HuH-7 (cell line): ENCODE measurements at regions not wholly inside any gene's neighbourhood (a gene's known extent, or its start where the extent isn't known, plus 50 kb on each side); places are given as distances from the start of the nearest gene placed in this dataset.
"Not testable (repeated sequence)": the region's sequence is repeated elsewhere in the genome, so short reads cannot be mapped to it uniquely, and the experiment has no call there.

Experiments
- DNase-seq: peaks from one replicate; pipeline ENCODE4 v3.0.0; 2011; ENCODE audit warnings: low spot score

DNA sequence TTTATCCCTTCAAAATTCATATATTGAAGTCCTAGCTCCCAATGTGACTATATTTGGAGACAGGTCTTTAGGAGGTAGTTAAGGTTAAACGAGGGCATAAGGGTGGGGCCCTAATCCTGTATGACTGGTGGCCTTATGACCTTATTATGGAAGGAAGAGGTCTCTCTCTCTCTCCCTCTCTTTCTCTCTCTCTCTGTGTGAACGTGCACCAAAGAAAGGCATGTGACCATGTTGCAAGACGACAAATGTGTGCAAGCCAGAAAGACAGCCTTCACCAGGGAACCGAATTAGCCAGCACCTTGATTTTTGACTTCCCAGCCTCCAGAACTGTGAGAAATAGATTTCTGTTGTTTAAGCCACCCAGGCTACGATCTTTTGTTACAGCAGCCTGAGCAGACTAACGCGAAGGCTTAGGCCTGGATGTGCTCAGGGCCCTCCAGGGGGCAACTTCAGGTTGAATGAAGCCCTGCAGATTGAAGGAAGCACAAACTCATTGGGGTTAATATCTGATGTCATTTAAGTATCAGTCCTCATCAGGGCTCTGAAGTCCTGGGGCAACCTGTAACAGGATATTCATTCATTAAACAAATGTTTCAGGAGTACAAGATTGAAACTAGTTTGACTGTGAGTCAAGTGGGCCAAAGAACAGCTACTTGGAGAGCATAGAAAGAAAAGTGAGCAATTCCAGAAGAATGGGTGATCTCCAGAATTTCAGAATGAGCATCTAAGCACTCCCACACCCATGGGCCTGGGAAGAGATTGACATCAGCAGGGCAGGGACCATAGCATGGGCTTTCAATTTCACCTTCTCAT lies 157.4 kb upstream of the TNFAIP3 start:
- no peak for DNase-seq

GRCh38 chr6:137711972-137712371 lies 155.1 kb upstream of the TNFAIP3 start:
- DNase-seq: no peak

GRCh38 chr6:137712587-137712986 lies 154.5 kb upstream of the TNFAIP3 start:
- DNase-seq: no peak

DNA sequence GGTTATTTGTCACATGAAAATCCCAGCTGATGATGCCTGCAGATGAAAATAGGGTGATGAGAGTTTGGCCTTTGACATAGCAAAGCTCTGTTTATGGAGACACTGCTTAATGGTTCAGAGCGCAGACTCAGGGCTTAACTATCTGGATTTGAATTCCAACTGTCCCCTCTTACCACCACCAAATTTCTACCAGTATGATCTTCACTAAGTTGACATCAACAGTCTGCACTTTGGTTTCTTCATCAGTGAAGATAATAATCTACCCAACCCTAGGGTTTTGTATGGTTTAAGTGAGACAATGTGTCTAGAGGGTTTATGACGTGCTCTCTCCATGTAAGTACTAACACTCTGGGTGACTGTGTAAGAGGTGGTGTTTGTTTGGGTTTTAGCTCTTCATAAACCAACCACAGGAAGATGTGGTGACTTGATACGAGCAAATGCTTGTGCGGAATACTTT lies 151.4 kb upstream of the TNFAIP3 start:
- DNase-seq: no peak

DNA sequence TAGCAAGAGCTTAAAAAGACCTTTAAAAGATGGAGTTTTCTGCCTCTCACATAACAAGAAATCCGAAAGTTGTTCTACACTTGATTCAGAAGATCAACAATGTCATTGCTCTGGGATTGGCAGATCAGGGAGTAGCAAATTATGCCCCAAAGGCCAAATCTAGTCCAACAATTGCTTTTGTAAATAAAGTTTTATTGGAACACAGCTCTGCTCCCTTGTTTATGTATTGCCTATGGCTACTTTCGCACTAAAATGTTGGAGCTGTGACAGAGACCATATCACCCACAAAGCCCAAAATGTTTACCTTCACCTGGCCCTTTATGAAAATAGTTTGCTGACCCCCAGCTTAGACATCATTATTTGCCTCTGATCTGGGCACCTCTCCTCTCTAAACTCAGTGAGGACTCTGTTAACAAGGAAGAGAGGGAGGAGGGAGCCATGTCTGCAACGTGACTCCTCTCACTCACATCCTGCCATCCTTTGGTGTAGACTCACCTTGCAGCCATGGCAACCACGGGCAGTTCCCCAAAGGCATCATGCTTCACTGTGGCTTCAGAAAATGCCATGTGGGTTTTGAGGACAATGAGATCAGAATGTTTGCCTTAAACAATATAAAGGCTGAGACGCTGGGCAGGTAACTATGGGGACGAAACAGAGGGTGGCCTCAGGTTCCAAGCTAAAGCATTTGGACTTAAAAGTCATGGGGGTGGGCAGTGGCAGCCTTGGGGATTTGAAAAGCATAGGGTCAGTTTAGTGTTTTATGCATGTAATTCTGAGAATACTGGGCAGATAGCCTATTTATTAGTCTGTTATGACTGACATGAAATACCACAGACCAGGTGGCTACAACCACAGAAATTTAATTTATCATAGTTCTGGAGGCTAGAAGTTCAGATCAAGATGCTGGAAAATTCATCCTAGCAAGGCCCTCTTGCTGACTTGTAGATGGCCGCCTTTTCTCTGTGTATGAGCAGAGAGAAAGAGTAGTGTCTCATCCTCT lies 149.7 kb upstream of the TNFAIP3 start:
- DNase-seq: no peak

DNA sequence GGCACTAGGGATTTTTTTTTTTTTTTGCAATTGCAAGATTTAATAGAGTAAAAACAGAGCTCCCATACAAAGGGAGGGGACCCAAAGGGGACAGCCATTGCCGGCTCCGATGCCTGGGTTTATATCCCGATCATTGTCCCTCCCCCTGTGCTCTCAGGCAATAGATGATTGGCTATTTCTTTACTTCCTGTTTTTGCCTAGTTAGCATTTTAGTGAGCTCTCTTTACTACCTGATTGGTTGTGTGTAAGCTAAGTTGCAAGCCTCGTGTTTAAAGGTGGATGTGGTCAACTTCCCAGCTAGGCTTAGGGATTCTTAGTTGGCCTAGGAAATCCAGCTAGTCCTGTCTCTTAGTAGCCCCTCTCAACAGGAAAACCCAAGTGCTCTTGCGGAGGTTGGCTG lies 148.2 kb upstream of the TNFAIP3 start:
- DNase-seq: not testable (repeated sequence)

- no peak for DNase-seq
Measured at GRCh38 chr6:137722749-137723272, 144.2 kb upstream of the TNFAIP3 start.

DNA sequence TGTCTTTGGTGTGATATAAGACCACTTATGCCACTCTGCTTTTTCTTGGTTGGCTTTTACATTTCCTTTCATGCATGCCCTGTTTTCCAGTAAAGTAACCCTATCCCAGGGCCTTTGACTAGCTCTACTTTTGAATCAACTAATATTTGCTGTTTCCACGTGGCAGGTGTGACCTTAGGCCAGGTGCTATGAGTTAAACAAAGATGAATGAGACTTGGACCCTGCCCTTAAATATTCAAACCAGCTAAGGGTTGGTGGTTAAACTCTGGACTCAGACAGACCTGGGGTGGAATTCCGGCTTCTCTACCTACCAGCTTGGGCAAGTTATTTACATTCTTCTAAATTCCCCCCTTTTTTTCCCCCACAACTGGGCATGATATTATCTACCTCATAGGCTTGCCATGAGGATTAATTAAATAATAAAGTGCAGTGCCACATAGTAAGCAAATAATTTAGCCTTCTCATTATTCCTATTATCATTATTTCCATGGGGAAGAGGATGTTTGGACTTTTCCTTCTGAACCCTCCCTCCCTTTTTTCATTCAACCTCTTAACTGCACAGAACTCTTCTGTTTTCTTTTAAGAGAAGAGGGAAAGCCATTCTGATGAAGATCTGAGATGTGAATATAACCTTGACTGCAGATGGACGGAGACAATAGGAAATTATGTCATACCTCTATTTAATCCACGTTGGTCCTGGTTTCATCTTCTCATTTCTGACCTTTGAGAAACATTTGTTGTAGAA lies 143.6 kb upstream of the TNFAIP3 start:
- no peak for DNase-seq

- no peak for DNase-seq
Measured at GRCh38 chr6:137724018-137724403, 143.0 kb upstream of the TNFAIP3 start.

DNA sequence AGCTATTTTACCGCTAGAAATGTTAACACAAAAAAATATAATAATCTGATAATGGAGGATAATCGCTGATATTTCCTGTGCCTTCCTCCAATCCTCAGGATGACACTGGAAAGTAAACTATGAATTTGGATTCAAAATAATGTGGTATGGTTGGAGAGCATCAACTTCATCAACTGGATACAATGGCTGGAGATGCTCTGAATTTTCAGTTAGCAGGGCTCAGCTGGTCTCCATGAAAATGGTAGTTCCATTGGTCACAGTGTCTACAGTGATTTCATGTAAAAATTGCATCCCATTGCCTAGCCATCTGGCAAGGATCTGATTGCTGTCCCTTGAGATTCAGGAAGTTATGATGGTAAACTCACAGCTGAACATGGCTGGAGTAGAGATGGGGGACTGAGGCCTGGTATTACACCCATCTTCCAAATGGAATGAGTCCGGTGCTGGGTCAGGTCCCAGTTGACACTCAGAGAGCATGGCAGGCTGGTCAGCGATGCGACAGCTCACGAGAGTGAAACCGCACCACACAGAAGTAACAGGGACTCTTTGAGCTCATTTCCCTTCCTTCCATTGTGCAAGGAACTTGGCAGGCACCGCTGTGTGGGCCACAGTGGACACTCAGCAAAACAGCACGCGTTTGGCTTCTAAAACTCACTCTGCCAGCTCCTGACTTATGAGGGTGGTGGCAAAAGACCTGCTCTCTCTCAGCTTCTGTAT lies 142.4 kb upstream of the TNFAIP3 start:
- no peak for DNase-seq

DNA sequence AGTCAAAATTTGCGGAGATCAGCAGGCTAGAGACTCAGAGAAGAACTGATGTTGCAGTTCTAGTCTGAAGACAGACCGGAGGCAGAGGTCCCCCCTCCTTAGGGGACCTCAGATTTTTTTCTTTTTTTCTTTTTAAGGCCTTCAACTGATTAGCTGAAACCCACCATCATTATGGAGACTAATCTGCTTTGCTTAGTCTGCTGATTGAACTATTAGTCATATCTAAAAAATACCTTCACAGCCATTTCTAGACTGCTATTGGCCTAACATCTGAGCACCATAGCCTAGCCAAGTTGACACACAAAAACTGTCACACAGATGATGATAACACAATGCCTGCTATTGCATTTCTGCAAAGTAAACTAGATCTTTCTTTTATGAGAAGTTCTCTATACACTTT lies 141.1 kb upstream of the TNFAIP3 start:
- no peak for DNase-seq

DNA sequence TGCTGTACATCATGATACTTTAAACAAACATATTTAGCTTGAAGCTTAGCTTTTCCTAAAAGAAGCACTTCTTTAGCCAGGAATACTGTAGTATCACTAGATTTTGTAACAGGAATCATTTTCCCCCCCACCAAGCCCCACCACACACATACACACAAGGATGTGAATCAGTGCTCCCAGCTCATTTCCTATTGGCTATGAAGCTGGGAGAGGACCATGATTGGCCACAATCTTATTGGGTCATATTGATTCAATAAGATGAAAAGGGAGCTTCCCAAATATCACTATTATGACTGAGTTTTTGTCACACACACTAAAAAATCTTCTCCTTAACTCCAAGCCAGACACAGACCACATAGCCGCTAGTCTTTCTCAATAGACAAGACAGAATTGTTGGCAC lies 140.5 kb upstream of the TNFAIP3 start:
- no peak for DNase-seq

GRCh38 chr6:137727216-137727765 lies 139.8 kb upstream of the TNFAIP3 start:
- no peak for DNase-seq

GRCh38 chr6:137728386-137729349 lies 138.4 kb upstream of the TNFAIP3 start:
- DNase-seq: no peak

- peak; percentile 40 for DNase-seq
Measured at GRCh38 chr6:137729866-137730629, 137.0 kb upstream of the TNFAIP3 start.

DNA sequence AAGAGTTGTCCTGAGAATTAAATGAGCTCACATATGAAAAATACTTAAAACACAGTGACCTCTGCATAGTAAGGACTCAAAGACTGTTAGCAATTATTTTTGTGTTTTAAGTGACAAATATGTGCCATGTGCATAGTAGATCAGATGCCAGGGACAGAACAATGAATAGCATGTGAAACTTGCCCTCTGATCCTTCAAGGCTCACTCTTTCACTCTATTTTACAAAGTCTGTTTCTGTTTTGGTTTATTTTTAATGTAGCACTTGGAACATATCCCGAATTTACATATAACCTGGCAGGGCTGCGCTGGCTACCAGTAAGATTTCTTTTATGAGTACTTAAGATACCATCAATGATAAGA lies 135.5 kb upstream of the TNFAIP3 start:
- DNase-seq: no peak

DNA sequence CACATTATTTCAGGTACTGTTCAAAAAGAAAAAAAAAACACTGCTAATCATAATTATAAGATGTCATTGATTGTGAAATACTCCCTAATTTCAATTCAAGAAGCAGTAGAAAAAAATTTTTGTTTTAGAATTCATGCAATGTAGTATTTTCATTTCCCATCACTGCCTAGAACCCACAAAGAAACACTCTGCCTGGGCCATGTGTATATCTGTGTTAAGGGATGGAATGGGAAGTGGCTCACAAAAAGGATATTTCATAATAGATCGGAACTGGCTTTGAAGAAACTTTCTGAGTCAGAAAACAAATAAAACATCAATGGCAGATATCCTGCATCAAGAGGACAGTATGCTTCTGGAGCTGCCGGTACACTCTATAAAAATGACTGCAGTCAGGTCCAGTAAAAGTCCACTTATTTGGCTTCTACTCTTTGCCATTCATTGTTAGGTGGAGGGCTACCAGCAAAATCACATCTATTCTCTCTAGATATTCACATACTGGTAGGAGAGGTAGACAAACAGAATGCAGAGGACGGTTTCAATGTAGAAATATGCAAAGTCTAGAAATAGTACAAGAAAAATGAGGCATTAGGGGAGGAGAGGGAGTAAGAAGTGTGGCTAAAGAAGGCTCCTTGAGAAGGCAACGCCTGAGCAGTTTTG lies 135.0 kb upstream of the TNFAIP3 start:
- DNase-seq: no peak

DNA sequence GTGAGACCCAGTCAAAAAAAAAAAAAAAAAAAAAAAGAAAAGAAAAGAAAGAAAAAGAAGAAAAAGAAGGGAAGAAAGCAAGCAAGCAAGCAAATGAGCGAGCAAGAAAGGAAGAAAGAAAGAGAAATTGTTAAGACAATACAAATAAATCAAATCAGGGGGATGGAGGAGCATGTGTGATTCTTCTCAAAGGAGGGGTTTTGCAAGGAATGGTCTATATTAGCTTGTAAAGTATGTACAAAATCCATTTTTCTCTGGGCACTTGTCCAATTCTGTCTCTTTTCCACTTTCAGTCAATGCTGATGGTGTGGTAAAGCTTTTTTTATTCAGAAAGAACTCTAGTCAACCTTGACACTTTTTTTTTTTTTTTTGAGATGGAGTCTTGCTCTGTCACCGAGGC lies 133.7 kb upstream of the TNFAIP3 start:
- no peak for DNase-seq
